ENCODE measurements at regions not wholly inside any gene's neighbourhood (a gene's known extent, or its start where the extent isn't known, plus 50 kb on each side); places are given as distances from the start of the nearest gene placed in this dataset.

DNA sequence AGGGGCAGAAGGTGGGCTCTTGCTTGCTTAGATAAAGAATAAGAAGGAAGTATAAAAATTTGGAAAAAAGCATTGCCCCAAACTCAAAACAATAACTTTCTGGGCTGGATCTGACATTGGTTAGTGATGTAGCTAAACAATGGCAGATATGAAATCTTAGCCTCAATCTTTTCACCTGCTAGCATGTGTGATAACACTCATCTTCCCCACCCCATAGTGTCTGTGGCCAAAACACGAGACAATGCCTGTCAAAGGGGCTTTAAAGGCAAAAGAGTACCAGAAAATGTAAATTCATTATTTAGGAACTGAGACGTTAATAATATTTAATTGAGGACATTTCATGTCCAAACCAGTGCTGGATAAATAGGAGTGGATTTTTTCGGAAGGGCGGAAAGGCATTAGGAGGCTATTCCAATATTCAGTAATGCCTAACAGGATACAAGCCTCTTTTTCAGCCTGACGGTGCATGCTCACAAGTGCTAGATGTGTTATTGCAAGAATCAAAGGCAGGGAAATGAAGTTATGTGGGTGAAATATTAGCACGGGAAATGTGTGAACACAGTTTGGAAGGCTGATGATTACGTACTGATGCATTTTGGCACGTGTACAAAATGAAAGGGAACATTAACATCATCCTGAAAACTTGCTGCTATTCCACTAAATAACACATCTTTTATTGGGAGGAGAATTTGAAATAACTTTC lies 395.7 kb downstream of the GALR1 start:
- intact Hi-C loops (cut with micrococcal nuclease; ENCODE audit: unreplicated experiment): no loop called here
- no TSS peak for BruUV-seq (replicated peaks)

GRCh38 chr18:77647472-77647871 lies 397.8 kb downstream of the GALR1 start:
- BruUV-seq (replicated peaks): no TSS peak
- no peak for DNase-seq (ENCODE audit: low spot score)
- H3K4me1 ChIP-seq (ENCODE audit: insufficient read depth, low read length, poor library complexity, severe bottlenecking): no peaks in the 10 kb centered on the region
- intact Hi-C loops (cut with micrococcal nuclease; ENCODE audit: unreplicated experiment): no loop called here
- no peaks in the 10 kb centered on the region for H3K36me3 ChIP-seq (ENCODE audit: insufficient read depth, low read length, poor library complexity, severe bottlenecking)
- CTCF ChIA-PET: interaction anchor here (0.5 kb wide), 1 partner anchor 626 kb away, joined by 3 read pairs; no protein-coding TSS in a partner anchor
- H3K27me3 ChIP-seq (replicated peaks; ENCODE audit: insufficient read depth, low read depth, low read length, poor library complexity): no peaks in the 10 kb centered on the region
- H3K4me3 ChIP-seq (ENCODE audit: low read depth, low read length, poor library complexity, severe bottlenecking): no peak overlapping the region
- POLR2A ChIA-PET (ENCODE audit: low non-redundant PET): no interaction called here
- no peak for TF ChIP-seq EZH2 (IDR thresholded peaks at IDR 0.05; ENCODE audit: borderline replicate concordance, low read depth, low read length, poor library complexity, severe bottlenecking)
- no peaks in the 10 kb centered on the region for H3K9me3 ChIP-seq (ENCODE audit: low read depth, low read length, poor library complexity, severe bottlenecking)
- H3K27ac ChIP-seq (ENCODE audit: low read depth, low read length, poor library complexity, severe bottlenecking): no peak overlapping the region

More for the DNA sequence above, 395.7 kb downstream of the GALR1 start:
- DNase-seq (ENCODE audit: low spot score): no peak
- ChIA-PET CTCF (no interaction called here), POLR2A (ENCODE audit: low non-redundant PET) (no interaction called here)
- Histone ChIP-seq H3K9me3 (ENCODE audit: low read depth, low read length, poor library complexity, severe bottlenecking) (no peaks in the 10 kb centered on the region), H3K4me1 (ENCODE audit: insufficient read depth, low read length, poor library complexity, severe bottlenecking) (no peaks in the 10 kb centered on the region), H3K27me3 (replicated peaks; ENCODE audit: insufficient read depth, low read depth, low read length, poor library complexity) (no peaks in the 10 kb centered on the region), H3K4me3 (ENCODE audit: low read depth, low read length, poor library complexity, severe bottlenecking) (no peak overlapping the region), H3K36me3 (ENCODE audit: insufficient read depth, low read length, poor library complexity, severe bottlenecking) (no peaks in the 10 kb centered on the region), H3K27ac (ENCODE audit: low read depth, low read length, poor library complexity, severe bottlenecking) (no peak overlapping the region)
- TF ChIP-seq EZH2 (IDR thresholded peaks at IDR 0.05; ENCODE audit: borderline replicate concordance, low read depth, low read length, poor library complexity, severe bottlenecking): no peak
- TF ChIP-seq CTCF (conservative IDR thresholded peaks at IDR 0.05; ENCODE audit: low read depth, low read length): no peak

DNA sequence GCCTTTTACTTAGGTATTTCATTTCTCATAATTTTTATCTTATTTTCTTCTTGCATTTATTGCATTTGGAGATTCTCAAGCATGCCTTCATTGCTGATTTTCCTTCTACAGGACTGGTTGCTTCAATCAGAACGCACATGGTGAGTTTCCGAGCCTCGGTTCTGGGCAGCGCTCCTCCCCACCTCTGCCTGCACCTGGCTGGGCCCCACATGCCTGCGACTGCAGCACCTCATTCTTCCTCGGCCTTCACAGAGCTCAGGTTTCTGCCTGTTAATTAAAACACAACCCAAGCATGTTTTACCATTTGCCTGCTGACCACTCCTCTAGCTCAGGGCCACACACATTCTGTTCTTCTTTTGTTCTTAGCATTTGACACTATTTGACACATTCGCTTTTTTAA lies 398.8 kb downstream of the GALR1 start:
- H3K4me1 ChIP-seq (ENCODE audit: insufficient read depth, low read length, poor library complexity, severe bottlenecking): no peaks in the 10 kb centered on the region
- intact Hi-C loops (cut with micrococcal nuclease; ENCODE audit: unreplicated experiment): no loop called here
- BruUV-seq (replicated peaks): no TSS peak
- POLR2A ChIA-PET (ENCODE audit: low non-redundant PET): no interaction called here
- no peaks in the 10 kb centered on the region for H3K27me3 ChIP-seq (replicated peaks; ENCODE audit: insufficient read depth, low read depth, low read length, poor library complexity)
- no peak overlapping the region for H3K27ac ChIP-seq (ENCODE audit: low read depth, low read length, poor library complexity, severe bottlenecking)
- H3K4me3 ChIP-seq (ENCODE audit: low read depth, low read length, poor library complexity, severe bottlenecking): no peak overlapping the region
- H3K36me3 ChIP-seq (ENCODE audit: insufficient read depth, low read length, poor library complexity, severe bottlenecking): no peaks in the 10 kb centered on the region
- CTCF ChIA-PET: no interaction called here
- TF ChIP-seq EZH2 (IDR thresholded peaks at IDR 0.05; ENCODE audit: borderline replicate concordance, low read depth, low read length, poor library complexity, severe bottlenecking): no peak
- TF ChIP-seq CTCF (conservative IDR thresholded peaks at IDR 0.05; ENCODE audit: low read depth, low read length): no peak
- H3K9me3 ChIP-seq (ENCODE audit: low read depth, low read length, poor library complexity, severe bottlenecking): no peaks in the 10 kb centered on the region
- no peak for DNase-seq (ENCODE audit: low spot score)
